Naive B cell (primary cell): ENCODE measurements at regions not wholly inside any gene's neighbourhood (a gene's known extent, or its start where the extent isn't known, plus 50 kb on each side); places are given as distances from the start of the nearest gene placed in this dataset.
A peak's percentile ranks its signal among the peaks of the same experiment; 100 is the strongest.
"Not testable (repeated sequence)": the region's sequence is repeated elsewhere in the genome, so short reads cannot be mapped to it uniquely, and the experiment has no call there.

Experiments used
- ATAC-seq, 2 donors: fragments of 150-1000 bp; cut with Tn5 transposase; 2 replicates each; pipeline ENCODE4 v1.10.0; 2021; ENCODE audit warnings: low read depth in 2 of 2, mild to moderate bottlenecking in 2 of 2, moderate library complexity in 2 of 2
- DNase-seq: peaks from one replicate; pipeline ENCODE4 v3.0.0; 2022
- H3K27ac Mint-ChIP-seq, 6 donors: one replicate each; pipeline ENCODE4 v1.8.0; 2020 to 2022; ENCODE audit warnings: mild to moderate bottlenecking in 6 of 6, mixed read lengths in 6 of 6, moderate library complexity in 5 of 6, inconsistent platforms in 2 of 6
- H3K27me3 Mint-ChIP-seq, 3 donors: one replicate each; pipeline ENCODE4 v1.8.0; 2021 to 2022; ENCODE audit warnings: mixed read lengths in 3 of 3, mild to moderate bottlenecking in 1 of 3
- H3K36me3 Mint-ChIP-seq, 2 donors: one replicate each; pipeline ENCODE4 v1.8.0; 2020 to 2022; ENCODE audit warnings: mixed read lengths in 2 of 2, inconsistent platforms in 1 of 2, mild to moderate bottlenecking in 1 of 2
- H3K4me1 Mint-ChIP-seq, 3 donors: one replicate each; pipeline ENCODE4 v1.8.0; 2020 to 2022; ENCODE audit warnings: mixed read lengths in 3 of 3, inconsistent platforms in 1 of 3, mild to moderate bottlenecking in 1 of 3, moderate library complexity in 1 of 3
- H3K4me3 Mint-ChIP-seq, 8 donors: one replicate each; pipeline ENCODE4 v1.8.0; 2020 to 2022; ENCODE audit warnings: mild to moderate bottlenecking in 8 of 8, mixed read lengths in 8 of 8, moderate library complexity in 8 of 8, inconsistent platforms in 2 of 8
- H3K9me3 Mint-ChIP-seq, 7 donors: one replicate each; pipeline ENCODE4 v1.8.0; 2020 to 2022; ENCODE audit warnings: mixed read lengths in 7 of 7, mild to moderate bottlenecking in 5 of 7, inconsistent platforms in 2 of 7, moderate library complexity in 1 of 7

DNA sequence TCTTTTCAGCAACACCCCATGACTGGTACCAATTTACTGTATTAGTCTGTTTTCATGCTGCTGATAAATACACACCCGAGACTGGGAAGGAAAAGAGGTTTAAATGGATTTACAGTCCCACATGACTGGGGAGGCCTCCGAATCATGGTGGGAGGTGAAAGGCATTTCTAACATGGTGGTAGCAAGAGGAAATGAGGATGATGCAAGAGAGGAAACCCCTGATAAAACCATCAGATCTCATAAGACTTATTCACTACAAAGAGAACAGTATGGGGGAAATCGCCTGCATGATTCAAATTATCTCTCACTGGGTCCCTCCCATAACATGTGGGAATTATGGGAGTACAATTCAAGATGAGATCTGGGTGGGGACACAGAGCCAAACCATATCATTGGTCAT lies 393.6 kb downstream of the PTPRC start:
- peak overlapping the region in 1 of 6 donors; percentile 7 for H3K27ac Mint-ChIP-seq
- H3K4me3 Mint-ChIP-seq, H3K27me3 Mint-ChIP-seq, DNase-seq, H3K36me3 Mint-ChIP-seq, ATAC-seq: not testable (repeated sequence)
- peaks cover 7 to 14% (median 10%) of the 10 kb centered on the region in 3 donors for H3K4me1 Mint-ChIP-seq
- peaks cover 4 to 10% (median 6%) of the 10 kb centered on the region in 7 donors for H3K9me3 Mint-ChIP-seq

DNA sequence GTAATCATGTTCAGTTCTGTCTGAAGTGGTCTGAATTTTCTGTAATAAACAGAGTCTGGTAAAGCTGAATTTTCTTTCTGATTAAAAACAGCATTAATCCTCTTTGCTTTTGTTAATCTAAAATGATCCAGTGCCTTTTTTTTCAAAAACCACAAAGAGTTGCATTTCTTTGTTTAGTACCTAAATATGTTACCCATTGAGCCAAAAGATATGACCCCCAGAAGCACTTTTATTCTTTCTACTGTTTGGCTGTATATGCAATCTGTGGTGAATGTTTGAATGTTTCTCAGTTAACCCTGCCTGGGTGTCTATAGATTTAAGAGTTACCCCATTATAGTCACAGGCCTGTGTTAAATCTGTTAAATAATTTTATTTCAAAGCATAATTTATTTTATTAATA lies 394.8 kb downstream of the PTPRC start:
- DNase-seq (no peak), ATAC-seq (no peak)
- Mint-ChIP-seq H3K27ac (no peak overlapping the region), H3K4me1 (peaks cover 7 to 14% (median 10%) of the 10 kb centered on the region in 3 donors), H3K9me3 (peaks cover 4 to 10% (median 6%) of the 10 kb centered on the region in 7 donors), H3K4me3 (no peak overlapping the region), H3K36me3 (peaks cover 7% of the 10 kb centered on the region in 2 donors), H3K27me3 (no peaks in the 10 kb centered on the region)

DNA sequence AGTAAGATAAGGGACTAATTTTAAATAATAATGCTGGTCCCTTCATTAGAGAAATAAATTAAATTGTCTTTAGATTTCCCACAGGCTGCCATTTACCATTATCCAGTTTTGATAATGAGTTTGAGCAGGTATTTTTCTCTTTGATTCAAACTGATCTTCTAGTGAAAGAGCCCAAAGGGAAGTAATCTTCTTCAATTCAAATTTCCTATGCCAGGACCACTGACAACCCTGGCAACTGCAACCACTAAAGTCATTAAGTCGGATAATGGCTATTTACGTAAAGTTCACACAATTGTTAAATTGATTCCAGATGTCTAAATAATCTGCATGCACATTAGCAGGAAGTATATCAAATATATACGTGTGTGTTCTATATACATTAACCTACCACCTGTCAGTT lies 399.3 kb downstream of the PTPRC start:
- ATAC-seq (no peak), DNase-seq (no peak)
- no peak overlapping the region for H3K4me3 Mint-ChIP-seq
- peaks cover 0 to 15% (median 0%) of the 10 kb centered on the region in 3 donors for H3K27me3 Mint-ChIP-seq
- no peak overlapping the region for H3K27ac Mint-ChIP-seq
- no peaks in the 10 kb centered on the region for H3K36me3 Mint-ChIP-seq
- H3K9me3 Mint-ChIP-seq = no peaks in the 10 kb centered on the region
- peaks cover 15 to 29% (median 25%) of the 10 kb centered on the region in 3 donors for H3K4me1 Mint-ChIP-seq

DNA sequence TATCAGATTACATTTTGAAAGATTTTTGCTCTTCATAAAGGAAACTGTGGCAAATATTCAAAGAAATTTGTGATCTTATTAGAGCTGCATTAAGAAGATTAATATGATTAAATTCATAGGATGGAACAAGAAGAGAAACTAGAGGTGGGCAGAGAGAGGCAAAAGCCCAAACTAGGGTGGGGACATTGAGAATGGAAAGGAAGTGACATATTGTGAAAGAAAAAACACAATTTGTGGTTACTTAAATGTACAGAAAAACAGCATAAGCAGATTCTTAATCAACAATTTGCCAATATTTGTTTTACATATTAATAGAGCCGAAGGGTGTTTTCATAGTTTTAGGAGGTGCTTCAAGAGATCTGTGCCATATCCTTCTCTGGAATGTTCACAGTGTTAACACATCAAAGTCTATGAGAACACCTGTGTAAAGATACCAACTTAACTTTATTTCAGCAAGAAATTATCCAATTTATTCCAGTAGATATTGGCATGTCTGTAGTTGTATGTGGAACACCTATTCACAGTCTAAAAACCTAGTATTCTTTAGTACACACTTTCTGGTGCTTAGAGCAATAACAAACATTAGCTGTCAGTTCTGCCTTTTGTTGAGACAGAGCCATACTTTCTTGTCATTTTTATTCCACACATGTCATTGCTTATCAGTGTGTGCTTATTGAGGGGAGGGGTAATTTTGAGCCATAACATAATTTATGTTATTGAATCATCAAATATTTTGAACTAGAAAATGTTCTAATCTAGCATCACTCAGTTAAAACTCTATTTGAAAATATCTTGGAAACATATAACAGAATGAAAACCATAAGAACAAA lies 401.5 kb downstream of the PTPRC start:
- no peaks in the 10 kb centered on the region for H3K36me3 Mint-ChIP-seq
- H3K9me3 Mint-ChIP-seq = no peaks in the 10 kb centered on the region
- peak overlapping the region in 1 of 6 donors; percentile 16 for H3K27ac Mint-ChIP-seq

DNA sequence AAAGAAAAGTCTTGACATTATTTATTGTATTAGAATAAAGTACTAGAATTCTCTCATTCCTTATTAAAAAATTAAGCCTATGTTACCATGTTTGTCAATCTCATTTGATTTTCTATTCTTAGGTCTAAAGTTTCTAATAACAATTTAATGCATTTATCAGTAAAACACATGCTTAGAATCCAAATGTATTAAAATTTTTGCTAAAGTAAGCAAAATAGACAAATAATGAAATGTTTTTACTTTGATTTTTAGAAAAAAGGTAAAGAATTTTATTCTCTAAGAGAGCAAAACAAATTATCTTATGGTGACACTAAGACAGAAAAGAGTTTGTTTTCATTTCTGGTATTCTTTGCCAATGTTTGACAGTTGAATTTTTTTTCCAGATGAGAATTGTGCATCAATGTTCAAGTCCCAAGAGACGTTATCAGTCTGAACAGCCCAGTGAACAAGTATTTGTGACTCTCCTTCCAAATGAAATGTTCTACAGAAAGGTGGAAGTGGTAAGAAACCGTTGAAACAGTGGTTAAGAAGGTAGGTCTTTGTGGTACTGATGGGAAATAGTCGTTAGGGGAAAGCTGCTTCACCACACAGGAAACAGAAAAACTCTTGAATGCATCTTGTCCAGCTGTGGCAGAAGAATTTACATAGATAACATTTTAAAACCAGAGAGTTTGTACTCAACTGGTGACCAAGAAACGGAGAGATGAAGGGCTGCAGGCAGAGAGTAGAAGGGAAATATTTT lies 402.5 kb downstream of the PTPRC start:
- Mint-ChIP-seq H3K9me3 (no peaks in the 10 kb centered on the region), H3K36me3 (no peaks in the 10 kb centered on the region), H3K4me3 (peak overlapping the region in 5 of 8 donors; percentile 31 to 63 (median 47)), H3K27ac (peak overlapping the region in 1 of 6 donors; percentile 3), H3K27me3 (peaks cover 0 to 24% (median 6%) of the 10 kb centered on the region in 3 donors), H3K4me1 (peaks cover 13 to 35% (median 18%) of the 10 kb centered on the region in 3 donors)
- peak; percentile 49 for DNase-seq
- ATAC-seq = peak; percentile 86 to 98

More for the DNA sequence above, 401.5 kb downstream of the PTPRC start:
- H3K4me3 Mint-ChIP-seq = no peak overlapping the region
- H3K27me3 Mint-ChIP-seq = peaks cover 0 to 24% (median 6%) of the 10 kb centered on the region in 3 donors
- ATAC-seq (no peak), DNase-seq (no peak)
- peaks cover 15 to 35% (median 18%) of the 10 kb centered on the region in 3 donors for H3K4me1 Mint-ChIP-seq

DNA sequence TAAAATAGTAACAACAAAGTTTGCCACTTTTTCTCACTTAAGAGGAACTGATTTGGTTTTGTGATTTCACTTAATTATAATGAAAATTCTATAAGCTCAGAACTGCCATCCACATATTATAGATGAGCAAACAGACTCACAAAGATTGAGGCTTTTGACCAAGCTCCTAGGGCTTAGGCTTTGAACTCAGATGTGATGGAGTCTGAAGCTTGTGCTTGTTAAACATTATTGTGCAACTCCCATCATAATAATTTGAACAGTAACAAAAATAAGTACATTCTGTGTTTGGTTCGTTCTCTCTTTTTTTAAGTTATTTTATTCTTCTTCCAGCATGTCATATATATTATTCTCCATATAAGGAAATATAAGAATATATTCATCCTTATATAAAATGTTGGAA lies 403.4 kb downstream of the PTPRC start:
- no peak for ATAC-seq
- Mint-ChIP-seq H3K4me1 (peaks cover 16 to 40% (median 18%) of the 10 kb centered on the region in 3 donors), H3K27ac (no peak overlapping the region), H3K36me3 (peaks cover 0 to 2% of the 10 kb centered on the region in 2 donors), H3K27me3 (peaks cover 8 to 24% (median 12%) of the 10 kb centered on the region in 3 donors), H3K9me3 (peaks cover 0 to 2% (median 0%) of the 10 kb centered on the region in 7 donors), H3K4me3 (no peak overlapping the region)
- DNase-seq = no peak

DNA sequence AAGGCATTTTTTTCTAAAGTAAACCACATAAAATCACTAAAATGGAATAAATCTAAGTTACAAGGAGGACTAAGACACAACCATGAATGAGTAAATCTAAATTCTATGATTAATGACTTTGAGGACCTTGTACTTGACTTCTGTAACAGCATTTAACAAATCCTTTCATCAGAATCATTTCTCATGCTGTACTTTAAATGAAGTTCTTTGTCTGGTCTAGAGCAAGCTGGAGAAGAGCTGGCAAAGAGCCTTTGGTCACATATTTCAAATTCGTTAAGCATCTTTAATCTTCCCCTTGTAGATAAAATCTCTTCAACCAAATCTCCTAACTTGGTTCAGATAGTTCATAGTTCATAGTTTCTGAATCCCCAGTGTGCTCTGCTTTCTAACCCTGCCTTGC lies 405.4 kb downstream of the PTPRC start:
- no peak for ATAC-seq
- Mint-ChIP-seq H3K4me3 (no peak overlapping the region), H3K4me1 (peaks cover 16 to 40% (median 18%) of the 10 kb centered on the region in 3 donors), H3K36me3 (peaks cover 11 to 16% of the 10 kb centered on the region in 2 donors), H3K9me3 (peaks cover 0 to 21% (median 17%) of the 10 kb centered on the region in 7 donors), H3K27me3 (peaks cover 9 to 24% (median 12%) of the 10 kb centered on the region in 3 donors), H3K27ac (peak overlapping the region in 1 of 6 donors; percentile 51)
- no peak for DNase-seq

DNA sequence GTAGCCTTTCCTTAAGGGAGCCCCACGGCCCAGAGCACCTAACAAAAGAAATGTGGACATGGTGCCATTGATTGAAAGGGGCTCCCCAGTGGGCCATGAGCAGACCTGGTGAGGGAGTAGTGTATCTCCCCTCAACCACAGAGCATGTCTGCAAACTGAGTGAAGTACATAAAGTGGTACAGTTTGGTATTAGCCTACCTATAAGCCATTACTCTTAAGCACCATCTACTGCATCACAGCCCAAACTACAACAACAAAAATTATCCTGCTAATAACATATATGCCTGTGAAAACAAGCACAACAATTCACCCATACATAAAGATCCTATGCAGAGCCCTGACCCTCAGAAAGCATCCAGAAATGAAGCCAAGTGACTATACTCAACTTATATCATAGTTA lies 407.8 kb downstream of the PTPRC start:
- DNase-seq (no peak), ATAC-seq (no peak)
- Mint-ChIP-seq H3K27ac (peak overlapping the region in 1 of 6 donors; percentile 17), H3K36me3 (peaks cover 20 to 31% of the 10 kb centered on the region in 2 donors), H3K9me3 (peaks cover 3 to 45% (median 35%) of the 10 kb centered on the region in 7 donors), H3K4me1 (peaks cover 2 to 25% (median 13%) of the 10 kb centered on the region in 3 donors), H3K4me3 (no peak overlapping the region), H3K27me3 (peaks cover 9 to 14% (median 12%) of the 10 kb centered on the region in 3 donors)

DNA sequence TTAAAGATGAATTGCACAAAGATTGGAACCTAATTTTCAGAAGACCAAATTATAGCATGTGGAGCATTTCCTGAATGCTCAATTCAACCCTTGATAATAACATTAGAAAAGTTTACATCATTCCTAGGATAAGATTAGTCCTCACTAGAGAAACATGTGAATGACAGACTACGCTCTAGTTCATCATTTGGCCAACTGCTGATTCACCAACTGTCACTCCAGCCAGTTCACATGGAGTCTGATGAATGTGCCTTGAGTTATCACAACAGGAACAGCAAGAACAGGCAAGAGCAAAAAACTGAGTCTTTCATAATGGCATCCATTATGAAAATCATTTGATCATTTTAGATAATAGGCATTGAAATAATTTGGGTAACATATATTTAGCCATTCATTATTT lies 415.9 kb downstream of the PTPRC start:
- ATAC-seq = no peak
- H3K9me3 Mint-ChIP-seq = peaks cover 4 to 23% (median 16%) of the 10 kb centered on the region in 7 donors
- H3K36me3 Mint-ChIP-seq = peaks cover 9 to 10% of the 10 kb centered on the region in 2 donors
- no peaks in the 10 kb centered on the region for H3K4me1 Mint-ChIP-seq
- DNase-seq = no peak
- no peak overlapping the region for H3K4me3 Mint-ChIP-seq
- no peaks in the 10 kb centered on the region for H3K27me3 Mint-ChIP-seq
- no peak overlapping the region for H3K27ac Mint-ChIP-seq

DNA sequence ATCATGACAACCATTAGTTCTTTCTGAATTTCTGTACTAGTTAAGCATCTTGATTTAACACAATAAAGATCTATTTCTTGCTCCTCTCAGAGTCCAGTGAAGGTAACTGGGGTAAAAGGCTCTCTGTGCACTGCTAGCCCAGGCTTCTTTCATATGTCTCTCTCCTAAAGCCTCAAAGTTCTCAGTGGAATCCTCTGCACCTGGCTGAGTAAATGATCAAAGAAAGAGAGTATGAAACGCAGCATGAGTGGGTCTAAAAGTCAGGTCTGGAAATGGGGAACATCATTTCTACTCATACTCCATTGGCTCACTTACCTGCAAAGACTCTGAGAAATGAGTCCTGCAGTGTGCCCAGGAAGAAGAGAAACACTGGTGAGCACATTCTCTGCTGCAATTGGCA lies 418.5 kb downstream of the PTPRC start:
- H3K27me3 Mint-ChIP-seq = no peaks in the 10 kb centered on the region
- H3K4me3 Mint-ChIP-seq = no peak overlapping the region
- peaks cover 0 to 3% (median 0%) of the 10 kb centered on the region in 7 donors for H3K9me3 Mint-ChIP-seq
- no peak overlapping the region for H3K27ac Mint-ChIP-seq
- ATAC-seq (no peak), DNase-seq (no peak)
- H3K36me3 Mint-ChIP-seq = no peaks in the 10 kb centered on the region
- no peaks in the 10 kb centered on the region for H3K4me1 Mint-ChIP-seq

DNA sequence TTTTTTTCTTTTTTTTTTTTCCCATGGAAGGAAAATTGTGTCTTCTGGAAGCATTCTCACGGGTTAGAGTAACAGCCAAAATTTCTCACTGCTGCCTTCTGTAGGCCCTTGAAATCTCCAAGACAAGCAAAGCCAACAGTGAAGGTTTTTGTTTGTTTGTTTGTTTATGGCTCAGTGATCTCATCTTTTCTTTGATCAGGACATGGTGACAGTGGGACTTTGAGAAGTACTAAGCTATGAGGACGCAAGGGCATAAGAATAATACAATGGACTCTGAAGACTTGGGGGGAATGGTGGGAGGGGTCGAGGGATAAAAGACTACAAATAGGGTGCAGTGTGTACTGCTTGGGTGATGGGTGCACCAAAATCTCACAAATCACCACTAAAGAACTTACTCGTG lies 419.4 kb downstream of the PTPRC start:
- H3K36me3 Mint-ChIP-seq = no peaks in the 10 kb centered on the region
- no peak for ATAC-seq
- no peak overlapping the region for H3K27ac Mint-ChIP-seq
- H3K4me3 Mint-ChIP-seq = no peak overlapping the region
- H3K4me1 Mint-ChIP-seq = no peaks in the 10 kb centered on the region
- no peak for DNase-seq
- H3K27me3 Mint-ChIP-seq = no peaks in the 10 kb centered on the region
- H3K9me3 Mint-ChIP-seq = peaks cover 0 to 3% (median 0%) of the 10 kb centered on the region in 7 donors

DNA sequence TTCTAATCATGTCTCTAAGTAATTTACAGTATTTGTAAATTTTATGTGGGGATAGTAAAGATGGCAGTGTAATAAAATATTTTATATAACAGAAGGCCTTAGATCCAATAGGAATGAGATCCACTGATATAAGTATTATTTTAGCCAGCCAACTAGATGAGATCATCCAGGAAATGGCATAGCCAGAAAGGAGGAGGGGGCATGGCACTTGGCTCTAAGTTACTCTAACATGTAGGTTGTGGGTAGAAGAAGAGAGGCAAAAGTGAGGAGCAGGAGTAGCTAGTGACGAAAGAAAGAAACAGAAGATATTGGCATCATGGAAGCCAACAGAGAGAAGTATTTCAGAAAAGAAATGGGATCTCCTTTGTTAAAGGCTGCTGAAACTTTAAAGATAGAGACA lies 426.1 kb downstream of the PTPRC start:
- no peaks in the 10 kb centered on the region for H3K27me3 Mint-ChIP-seq
- no peak overlapping the region for H3K27ac Mint-ChIP-seq
- H3K4me1 Mint-ChIP-seq = peaks cover 0 to 4% (median 0%) of the 10 kb centered on the region in 3 donors
- no peaks in the 10 kb centered on the region for H3K36me3 Mint-ChIP-seq
- no peak for ATAC-seq
- H3K4me3 Mint-ChIP-seq = no peak overlapping the region
- peaks cover 0 to 3% (median 0%) of the 10 kb centered on the region in 7 donors for H3K9me3 Mint-ChIP-seq
- no peak for DNase-seq

DNA sequence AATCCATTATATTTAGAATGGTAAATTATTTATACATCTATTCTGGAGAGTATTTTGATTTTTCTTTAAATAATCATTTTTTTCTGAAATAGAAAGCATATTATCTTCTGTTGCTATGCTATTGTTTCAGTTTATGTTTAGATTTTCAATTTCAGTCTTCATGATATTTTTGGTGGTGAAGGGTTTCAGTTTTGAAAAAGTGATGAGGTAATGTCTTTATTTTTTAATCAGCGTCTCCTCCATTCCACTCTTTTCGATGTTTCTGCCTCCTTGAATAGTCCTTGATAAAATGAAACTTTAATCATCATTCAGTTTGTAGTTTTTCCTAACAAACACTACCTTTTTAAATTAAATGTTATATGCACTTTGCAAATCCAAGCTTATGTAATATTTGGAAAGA lies 428.6 kb downstream of the PTPRC start:
- H3K4me3 Mint-ChIP-seq = no peak overlapping the region
- H3K27me3 Mint-ChIP-seq = no peaks in the 10 kb centered on the region
- no peak for DNase-seq
- peaks cover 0 to 3% (median 0%) of the 10 kb centered on the region in 7 donors for H3K9me3 Mint-ChIP-seq
- H3K27ac Mint-ChIP-seq = no peak overlapping the region
- ATAC-seq = no peak
- no peaks in the 10 kb centered on the region for H3K36me3 Mint-ChIP-seq
- peaks cover 0 to 4% (median 0%) of the 10 kb centered on the region in 3 donors for H3K4me1 Mint-ChIP-seq
